Immature natural killer cell (primary cell): ENCODE measurements at regions not wholly inside any gene's neighbourhood (a gene's known extent, or its start where the extent isn't known, plus 50 kb on each side); places are given as distances from the start of the nearest gene placed in this dataset.
"Not testable (repeated sequence)": the region's sequence is repeated elsewhere in the genome, so short reads cannot be mapped to it uniquely, and the experiment has no call there.

Experiments
- DNase-seq, 3 donors: peaks; one replicate each; pipeline ENCODE4 v3.0.0; 2022; ENCODE audit warnings: mixed read lengths in 1 of 3
- H3K27ac Mint-ChIP-seq, 6 donors: one replicate each; pipeline ENCODE4 v1.8.0; 2020; ENCODE audit warnings: mixed read lengths in 6 of 6, mild to moderate bottlenecking in 5 of 6, inconsistent platforms in 4 of 6, moderate library complexity in 3 of 6
- H3K27me3 Mint-ChIP-seq, 3 donors: one replicate each; pipeline ENCODE4 v1.8.0; 2020 to 2021; ENCODE audit warnings: low read depth in 3 of 3, mild to moderate bottlenecking in 3 of 3, mixed read lengths in 3 of 3, moderate library complexity in 3 of 3, inconsistent platforms in 1 of 3
- H3K36me3 Mint-ChIP-seq, 3 donors: one replicate each; pipeline ENCODE4 v1.8.0; 2020; ENCODE audit warnings: mixed read lengths in 3 of 3, inconsistent platforms in 2 of 3, mild to moderate bottlenecking in 2 of 3
- H3K4me1 Mint-ChIP-seq, 2 donors: one replicate each; pipeline ENCODE4 v1.8.0; 2020; ENCODE audit warnings: inconsistent platforms in 2 of 2, mild to moderate bottlenecking in 2 of 2, mixed read lengths in 2 of 2, moderate library complexity in 1 of 2
- H3K4me3 Mint-ChIP-seq, 5 donors: one replicate each; pipeline ENCODE4 v1.8.0; 2020; ENCODE audit warnings: mild to moderate bottlenecking in 5 of 5, mixed read lengths in 5 of 5, inconsistent platforms in 3 of 5, moderate library complexity in 3 of 5
- H3K9me3 Mint-ChIP-seq, 6 donors: one replicate each; pipeline ENCODE4 v1.8.0; 2020; ENCODE audit warnings: mild to moderate bottlenecking in 6 of 6, mixed read lengths in 6 of 6, inconsistent platforms in 4 of 6, moderate library complexity in 3 of 6

DNA sequence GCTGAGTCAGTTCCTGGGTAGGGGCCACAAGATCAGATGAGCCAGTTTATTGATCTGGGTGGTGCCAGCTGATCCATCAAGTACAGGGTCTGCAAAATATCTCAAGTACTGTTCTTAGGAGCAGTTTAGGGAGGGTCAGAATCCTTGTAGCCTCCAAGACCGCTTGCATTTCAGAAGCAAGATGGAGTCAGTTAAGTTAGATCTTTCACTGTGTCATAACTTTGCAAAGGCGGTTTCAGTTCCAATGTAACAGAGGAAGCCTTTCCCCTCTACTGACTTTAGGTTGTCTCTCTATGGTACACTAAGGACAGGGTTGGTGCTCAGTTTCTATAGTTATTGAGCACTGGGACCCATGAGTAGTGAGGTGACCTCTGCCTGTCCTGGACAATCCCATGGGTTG, 127.3 kb upstream of the WDR1 start:
- H3K27me3 Mint-ChIP-seq: peaks cover 0 to 7% (median 2%) of the 10 kb centered on the region in 3 donors
- no peak overlapping the region for H3K4me3 Mint-ChIP-seq
- no peak overlapping the region for H3K27ac Mint-ChIP-seq
- DNase-seq: no peak
- H3K36me3 Mint-ChIP-seq: no peaks in the 10 kb centered on the region
- no peaks in the 10 kb centered on the region for H3K4me1 Mint-ChIP-seq
- H3K9me3 Mint-ChIP-seq: peaks cover 0 to 2% (median 0%) of the 10 kb centered on the region in 6 donors

DNA sequence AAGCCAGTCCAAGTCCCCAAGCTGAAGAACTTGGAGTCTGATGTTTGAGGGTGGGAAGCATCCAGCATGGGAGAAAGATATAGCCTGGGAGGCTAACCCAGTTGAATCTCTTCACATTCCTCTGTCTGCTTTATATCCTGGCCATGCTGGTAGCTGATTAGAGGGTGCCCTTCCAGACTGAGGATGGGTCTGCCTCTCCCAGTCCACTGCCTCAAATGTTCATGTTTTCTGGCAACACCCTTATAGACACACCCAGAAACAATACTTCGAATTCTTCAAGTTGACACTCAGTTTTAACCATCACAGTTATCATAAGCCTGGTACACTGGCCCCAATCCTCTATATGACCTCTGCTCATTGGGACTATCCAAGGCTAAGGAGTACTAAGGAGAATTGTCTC, 124.1 kb upstream of the WDR1 start:
- H3K4me1 Mint-ChIP-seq: no peaks in the 10 kb centered on the region
- no peaks in the 10 kb centered on the region for H3K36me3 Mint-ChIP-seq
- no peak for DNase-seq
- H3K4me3 Mint-ChIP-seq: no peak overlapping the region
- no peak overlapping the region for H3K27ac Mint-ChIP-seq
- peaks cover 2 to 5% (median 4%) of the 10 kb centered on the region in 3 donors for H3K27me3 Mint-ChIP-seq
- H3K9me3 Mint-ChIP-seq: no peaks in the 10 kb centered on the region

DNA sequence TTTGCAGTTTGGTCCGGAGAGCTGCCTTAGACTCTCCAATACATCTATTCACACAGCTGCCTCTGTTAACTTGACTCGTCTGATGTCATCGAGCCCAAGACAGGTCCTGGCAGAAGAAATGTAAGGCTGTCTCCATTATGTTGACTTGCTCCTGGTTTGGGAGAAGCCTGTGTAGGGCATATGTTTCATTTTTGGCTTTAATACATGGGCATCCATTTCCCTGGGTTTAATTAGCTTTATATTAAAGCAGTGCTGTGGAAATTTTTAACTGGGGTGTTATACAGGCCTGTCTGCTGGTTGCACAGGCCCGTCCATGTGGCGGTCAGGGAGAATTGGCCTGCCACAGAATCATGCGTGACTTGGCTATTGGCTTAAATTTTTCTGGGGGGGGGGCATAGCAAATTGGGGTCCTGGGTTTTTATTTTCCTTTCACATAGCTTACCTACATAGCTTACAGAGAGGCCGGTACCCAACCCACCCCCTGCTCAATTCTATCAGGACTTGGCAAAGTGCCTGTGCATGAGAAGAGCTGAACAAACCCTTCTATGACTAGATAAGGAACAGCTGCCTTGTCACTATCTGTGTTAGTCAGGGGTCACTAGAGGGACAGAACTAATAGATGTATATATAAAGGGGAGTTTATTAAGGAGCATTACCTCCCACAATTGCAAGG, 123.5 kb upstream of the WDR1 start:
- H3K4me1 Mint-ChIP-seq: no peaks in the 10 kb centered on the region
- H3K4me3 Mint-ChIP-seq: no peak overlapping the region
- H3K27me3 Mint-ChIP-seq: peaks cover 2 to 5% (median 4%) of the 10 kb centered on the region in 3 donors
- DNase-seq: no peak
- no peaks in the 10 kb centered on the region for H3K36me3 Mint-ChIP-seq
- H3K9me3 Mint-ChIP-seq: no peaks in the 10 kb centered on the region
- H3K27ac Mint-ChIP-seq: no peak overlapping the region

DNA sequence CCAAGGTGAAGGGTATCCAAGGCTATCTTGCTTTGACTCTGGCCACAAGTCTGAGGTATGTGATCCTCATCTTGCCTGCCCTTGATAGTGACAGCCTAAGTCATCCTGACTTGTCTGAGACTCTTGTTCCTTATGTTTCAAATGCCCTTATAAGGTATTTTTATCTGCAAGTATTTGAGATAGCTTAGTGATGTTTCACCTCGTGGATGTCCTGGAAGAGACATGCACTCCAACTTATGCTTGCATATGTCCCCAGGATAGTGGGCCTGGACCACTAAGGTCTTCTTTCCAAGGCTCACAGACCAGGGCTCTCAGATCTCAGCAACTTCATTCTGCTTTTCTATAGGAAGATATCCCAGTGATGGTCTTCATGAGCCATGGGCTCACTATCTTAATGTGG, 120.5 kb upstream of the WDR1 start:
- H3K4me3 Mint-ChIP-seq: no peak overlapping the region
- H3K9me3 Mint-ChIP-seq: no peaks in the 10 kb centered on the region
- H3K4me1 Mint-ChIP-seq: no peaks in the 10 kb centered on the region
- H3K36me3 Mint-ChIP-seq: no peaks in the 10 kb centered on the region
- DNase-seq: no peak
- H3K27me3 Mint-ChIP-seq: peaks cover 4 to 8% (median 5%) of the 10 kb centered on the region in 3 donors
- no peak overlapping the region for H3K27ac Mint-ChIP-seq

DNA sequence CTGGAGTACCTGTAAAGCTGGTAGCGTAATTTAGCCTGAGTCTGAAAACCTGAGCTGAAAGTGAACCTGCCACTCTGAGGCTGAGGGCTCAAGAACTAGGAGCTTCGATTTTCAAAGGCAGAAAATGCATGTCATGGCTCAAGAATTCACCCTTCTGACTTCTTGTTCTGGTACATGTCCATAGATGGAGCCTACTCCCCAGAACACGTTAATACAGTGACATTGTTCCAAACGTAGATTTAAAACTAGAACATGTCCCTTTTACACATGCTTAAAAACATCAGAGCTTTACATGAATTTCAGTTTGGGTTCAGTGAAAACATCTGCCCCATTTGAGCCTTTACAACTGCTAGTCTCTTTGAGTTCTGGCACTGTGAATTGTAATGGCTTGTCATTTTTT, 115.5 kb upstream of the WDR1 start:
- peaks cover 2 to 6% (median 3%) of the 10 kb centered on the region in 3 donors for H3K27me3 Mint-ChIP-seq
- H3K36me3 Mint-ChIP-seq: no peaks in the 10 kb centered on the region
- DNase-seq: no peak
- no peak overlapping the region for H3K4me3 Mint-ChIP-seq
- H3K27ac Mint-ChIP-seq: no peak overlapping the region
- no peaks in the 10 kb centered on the region for H3K9me3 Mint-ChIP-seq
- H3K4me1 Mint-ChIP-seq: no peaks in the 10 kb centered on the region

GRCh38 chr4:10226756-10227155, 110.2 kb upstream of the WDR1 start:
- H3K27me3 Mint-ChIP-seq: no peaks in the 10 kb centered on the region
- no peaks in the 10 kb centered on the region for H3K36me3 Mint-ChIP-seq
- H3K4me1 Mint-ChIP-seq: no peaks in the 10 kb centered on the region
- no peak for DNase-seq
- H3K9me3 Mint-ChIP-seq: no peaks in the 10 kb centered on the region
- H3K4me3 Mint-ChIP-seq: no peak overlapping the region
- H3K27ac Mint-ChIP-seq: no peak overlapping the region

DNA sequence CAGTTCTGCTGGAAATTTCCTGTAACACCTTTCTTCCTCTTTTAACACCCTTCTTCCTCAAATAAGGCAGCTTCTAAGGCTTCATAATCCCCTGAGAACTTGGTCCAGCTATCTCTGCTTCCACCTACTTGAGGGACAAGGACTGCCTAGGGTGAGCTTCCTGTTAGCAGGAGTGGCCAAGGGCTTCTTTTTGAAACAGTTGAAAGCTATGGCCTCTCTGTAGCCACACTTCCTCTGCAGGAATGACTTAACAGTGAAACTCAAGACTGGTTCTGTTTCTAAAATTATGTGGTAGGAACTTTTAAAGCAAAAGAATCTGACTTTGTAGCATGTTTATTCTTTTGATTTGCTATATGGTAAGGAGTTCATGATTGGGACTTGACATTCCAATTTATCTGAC, 108.5 kb upstream of the WDR1 start:
- H3K4me3 Mint-ChIP-seq: no peak overlapping the region
- no peaks in the 10 kb centered on the region for H3K36me3 Mint-ChIP-seq
- H3K4me1 Mint-ChIP-seq: no peaks in the 10 kb centered on the region
- H3K9me3 Mint-ChIP-seq: no peaks in the 10 kb centered on the region
- H3K27ac Mint-ChIP-seq: no peak overlapping the region
- DNase-seq: no peak
- H3K27me3 Mint-ChIP-seq: no peaks in the 10 kb centered on the region

GRCh38 chr4:10223782-10224181, 107.2 kb upstream of the WDR1 start:
- Mint-ChIP-seq H3K4me1 (no peaks in the 10 kb centered on the region), H3K36me3 (no peaks in the 10 kb centered on the region), H3K4me3 (no peak overlapping the region), H3K27ac (no peak overlapping the region), H3K9me3 (no peaks in the 10 kb centered on the region), H3K27me3 (no peaks in the 10 kb centered on the region)
- DNase-seq: no peak

- H3K4me3 Mint-ChIP-seq, H3K9me3 Mint-ChIP-seq, DNase-seq, H3K36me3 Mint-ChIP-seq, H3K27me3 Mint-ChIP-seq, H3K27ac Mint-ChIP-seq, H3K4me1 Mint-ChIP-seq: not testable (repeated sequence)
Measured at GRCh38 chr4:10213481-10213880, 96.9 kb upstream of the WDR1 start.

- H3K4me1 Mint-ChIP-seq: no peaks in the 10 kb centered on the region
Measured at GRCh38 chr4:10212901-10213300, 96.3 kb upstream of the WDR1 start.

DNA sequence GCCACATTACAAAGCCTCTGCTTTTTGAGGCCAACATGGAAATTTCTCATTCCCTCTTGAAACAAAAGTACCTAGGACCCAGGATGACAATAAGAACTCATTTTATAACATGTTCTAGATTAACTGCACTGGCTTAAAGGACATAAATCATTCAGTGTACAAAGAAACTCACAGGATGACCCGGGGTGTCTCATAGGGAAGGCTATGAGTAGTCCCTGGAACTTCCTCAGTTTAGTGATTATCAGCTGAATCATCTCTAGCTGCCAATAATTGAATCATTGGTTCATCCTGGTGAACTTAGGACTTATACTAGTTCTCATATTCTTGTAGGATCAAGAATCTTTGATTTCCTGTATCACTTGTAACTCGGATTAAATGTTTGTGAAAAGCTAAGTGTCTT, 95.8 kb upstream of the WDR1 start:
- no peak for DNase-seq
- no peak overlapping the region for H3K27ac Mint-ChIP-seq
- H3K4me3 Mint-ChIP-seq: no peak overlapping the region
- H3K27me3 Mint-ChIP-seq: peaks cover 0 to 5% (median 0%) of the 10 kb centered on the region in 3 donors
- H3K36me3 Mint-ChIP-seq: no peaks in the 10 kb centered on the region
- H3K9me3 Mint-ChIP-seq: no peaks in the 10 kb centered on the region
- H3K4me1 Mint-ChIP-seq: no peaks in the 10 kb centered on the region

More at GRCh38 chr4:10212901-10213300, 96.3 kb upstream of the WDR1 start:
- Mint-ChIP-seq H3K27ac (no peak overlapping the region), H3K9me3 (no peaks in the 10 kb centered on the region), H3K27me3 (peaks cover 0 to 5% (median 0%) of the 10 kb centered on the region in 3 donors), H3K4me3 (no peak overlapping the region), H3K36me3 (no peaks in the 10 kb centered on the region)
- DNase-seq: no peak

GRCh38 chr4:10207116-10207515, 90.5 kb upstream of the WDR1 start:
- no peaks in the 10 kb centered on the region for H3K4me1 Mint-ChIP-seq
- DNase-seq: no peak
- peaks cover 0 to 6% (median 0%) of the 10 kb centered on the region in 6 donors for H3K9me3 Mint-ChIP-seq
- no peaks in the 10 kb centered on the region for H3K36me3 Mint-ChIP-seq
- no peak overlapping the region for H3K4me3 Mint-ChIP-seq
- no peak overlapping the region for H3K27ac Mint-ChIP-seq
- peaks cover 2 to 7% (median 3%) of the 10 kb centered on the region in 3 donors for H3K27me3 Mint-ChIP-seq

GRCh38 chr4:10205223-10205622, 88.6 kb upstream of the WDR1 start:
- Mint-ChIP-seq H3K27me3 (peaks cover 2 to 7% (median 5%) of the 10 kb centered on the region in 3 donors), H3K27ac (no peak overlapping the region), H3K4me1 (no peaks in the 10 kb centered on the region), H3K9me3 (peaks cover 0 to 6% (median 0%) of the 10 kb centered on the region in 6 donors), H3K4me3 (no peak overlapping the region), H3K36me3 (no peaks in the 10 kb centered on the region)
- DNase-seq: no peak

DNA sequence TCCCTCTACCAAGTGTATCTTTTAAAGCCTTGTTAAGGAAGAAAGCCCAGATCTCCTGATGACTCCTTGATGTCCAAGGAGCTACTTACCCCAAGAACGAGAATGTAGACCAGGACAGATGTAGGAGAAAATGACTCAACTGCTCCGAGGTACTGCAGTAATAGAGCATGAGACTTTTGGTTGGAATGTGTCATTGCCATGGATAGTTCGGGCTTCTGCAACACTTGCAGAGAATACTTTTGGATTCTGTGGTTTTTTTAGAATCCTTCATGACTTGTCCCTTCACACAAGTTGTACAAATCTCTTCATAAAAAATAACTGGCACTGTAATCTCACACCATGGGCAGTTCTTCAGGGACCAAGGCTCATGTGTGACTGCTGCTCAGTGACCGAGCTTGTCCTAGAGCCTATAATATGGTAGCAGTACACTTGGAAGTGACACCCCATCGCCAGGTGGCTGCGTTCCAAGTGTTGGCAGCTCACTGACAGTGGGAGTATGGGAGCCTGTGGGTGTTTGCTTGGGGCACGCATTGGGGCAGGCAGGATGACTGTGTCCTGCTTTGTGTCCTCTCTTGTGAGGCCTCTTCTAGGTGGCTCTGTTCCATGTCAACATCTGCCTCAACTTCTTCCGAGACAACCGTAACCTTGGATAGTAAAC, 87.9 kb upstream of the WDR1 start:
- no peaks in the 10 kb centered on the region for H3K4me1 Mint-ChIP-seq
- H3K27me3 Mint-ChIP-seq: peaks cover 2 to 7% (median 7%) of the 10 kb centered on the region in 3 donors
- no peak overlapping the region for H3K27ac Mint-ChIP-seq
- H3K9me3 Mint-ChIP-seq: peaks cover 0 to 6% (median 0%) of the 10 kb centered on the region in 6 donors
- DNase-seq: no peak
- H3K36me3 Mint-ChIP-seq: no peaks in the 10 kb centered on the region
- H3K4me3 Mint-ChIP-seq: no peak overlapping the region

- no peak for DNase-seq
- Mint-ChIP-seq H3K9me3 (peaks cover 0 to 6% (median 0%) of the 10 kb centered on the region in 6 donors), H3K36me3 (no peaks in the 10 kb centered on the region), H3K4me3 (no peak overlapping the region), H3K27me3 (peaks cover 0 to 7% (median 7%) of the 10 kb centered on the region in 3 donors), H3K27ac (no peak overlapping the region), H3K4me1 (no peaks in the 10 kb centered on the region)
Measured at GRCh38 chr4:10203851-10204250, 87.3 kb upstream of the WDR1 start.
